CD14-positive monocyte (primary cell): ENCODE measurements at regions not wholly inside any gene's neighbourhood (a gene's known extent, or its start where the extent isn't known, plus 50 kb on each side); places are given as distances from the start of the nearest gene placed in this dataset.

ENCODE experiments used
- DNase-seq, 3 donors: peaks; one replicate each; pipeline ENCODE4 v3.0.0-alpha.2; 2011 to 2022
- H2AFZ ChIP-seq: 2 replicates; pipeline ENCODE4 v1.6.0; 2012; ENCODE audit warnings: mild to moderate bottlenecking, low read depth, low read length, inconsistent platforms; ENCODE audit not compliant: insufficient read depth, poor library complexity, severe bottlenecking
- H3K27ac ChIP-seq, 2 donors: 1 replicate in 1 of 2; 2 replicates in 1 of 2; pipeline ENCODE4 v1.5.1; 2012 to 2013; ENCODE audit warnings: low read length in 2 of 2, control low read depth in 1 of 2, inconsistent platforms in 1 of 2, low read depth in 1 of 2, mild to moderate bottlenecking in 1 of 2
- H3K27me3 ChIP-seq, 2 donors: one replicate each; pipeline versions ENCODE4 v1.6.0 to v1.6.1; 2011 to 2013; ENCODE audit warnings: low read length in 2 of 2; ENCODE audit not compliant: control insufficient read depth in 2 of 2, insufficient read depth in 2 of 2
- H3K36me3 ChIP-seq, 2 donors: replicated peaks in 1 of 2; 1 replicate in 1 of 2; 2 replicates in 1 of 2; pipeline versions ENCODE4 v1.5.1 to v1.6.1; 2012 to 2013; ENCODE audit warnings: low read length in 2 of 2, control low read depth in 1 of 2, inconsistent platforms in 1 of 2, mild to moderate bottlenecking in 1 of 2; ENCODE audit not compliant: insufficient read depth in 2 of 2, control insufficient read depth in 1 of 2
- H3K4me1 ChIP-seq, 2 donors: 1 replicate in 1 of 2; 2 replicates in 1 of 2; pipeline versions ENCODE4 v1.5.1 to v1.6.1; 2012 to 2013; ENCODE audit warnings: low read length in 2 of 2, control low read depth in 1 of 2, inconsistent platforms in 1 of 2, mild to moderate bottlenecking in 1 of 2, moderate library complexity in 1 of 2; ENCODE audit not compliant: insufficient read depth in 2 of 2, control insufficient read depth in 1 of 2
- H3K4me2 ChIP-seq: replicated peaks from 2 replicates; pipeline ENCODE3; 2012; ENCODE audit warnings: low read length, moderate library complexity, mild to moderate bottlenecking; ENCODE audit not compliant: poor library complexity, severe bottlenecking; ENCODE audit errors: extremely low read depth
- H3K4me3 ChIP-seq, 3 experiments: fragments of 200-600 bp in 1 of 3; sonication (generic) in 1 of 3; replicated peaks in 1 of 3; 1 replicate in 2 of 3; 2 replicates in 1 of 3; pipeline ENCODE4 v1.5.1; 2011 to 2013; ENCODE audit warnings: low read length in 3 of 3, mild to moderate bottlenecking in 3 of 3, control low read depth in 2 of 3, low read depth in 2 of 3, inconsistent platforms in 1 of 3, moderate library complexity in 1 of 3
- H3K79me2 ChIP-seq: 2 replicates; pipeline ENCODE4 v1.6.0; 2012; ENCODE audit warnings: mild to moderate bottlenecking, control low read depth, inconsistent platforms, low read length, moderate library complexity; ENCODE audit not compliant: insufficient read depth
- H3K9ac ChIP-seq: 2 replicates; pipeline ENCODE4 v1.6.0; 2017; ENCODE audit warnings: low read length, mild to moderate bottlenecking; ENCODE audit not compliant: insufficient read depth, poor library complexity, severe bottlenecking
- H3K9me3 ChIP-seq, 2 donors: replicated peaks in 1 of 2; 1 replicate in 1 of 2; 2 replicates in 1 of 2; pipeline versions ENCODE4 v1.5.1 to v1.6.1; 2012 to 2013; ENCODE audit warnings: low read length in 2 of 2, control low read depth in 1 of 2; ENCODE audit not compliant: control insufficient read depth in 1 of 2, insufficient read depth in 1 of 2
- H4K20me1 ChIP-seq: 2 replicates; pipeline ENCODE4 v1.6.0; 2012; ENCODE audit warnings: mild to moderate bottlenecking, low read length, control low read depth, moderate library complexity; ENCODE audit not compliant: insufficient read depth
- H3K27ac Mint-ChIP-seq, 7 donors: one replicate each; pipeline ENCODE4 v1.8.0; 2020; ENCODE audit warnings: mild to moderate bottlenecking in 7 of 7, mixed read lengths in 7 of 7, moderate library complexity in 6 of 7, inconsistent platforms in 2 of 7
- H3K27me3 Mint-ChIP-seq, 3 donors: one replicate each; pipeline ENCODE4 v1.8.0; 2021 to 2022; ENCODE audit warnings: low read depth in 3 of 3, mild to moderate bottlenecking in 3 of 3, mixed read lengths in 3 of 3, moderate library complexity in 3 of 3, inconsistent platforms in 1 of 3
- H3K36me3 Mint-ChIP-seq, 2 donors: one replicate each; pipeline ENCODE4 v1.8.0; 2020; ENCODE audit warnings: mixed read lengths in 2 of 2, inconsistent platforms in 1 of 2, mild to moderate bottlenecking in 1 of 2
- H3K4me1 Mint-ChIP-seq: one replicate; pipeline ENCODE4 v1.8.0; 2020; ENCODE audit warnings: mild to moderate bottlenecking, mixed read lengths
- H3K4me3 Mint-ChIP-seq, 2 donors: one replicate each; pipeline ENCODE4 v1.8.0; 2020; ENCODE audit warnings: mild to moderate bottlenecking in 2 of 2, mixed read lengths in 2 of 2, moderate library complexity in 1 of 2
- H3K9me3 Mint-ChIP-seq, 7 donors: one replicate each; pipeline ENCODE4 v1.8.0; 2020 to 2022; ENCODE audit warnings: mixed read lengths in 7 of 7, mild to moderate bottlenecking in 6 of 7, moderate library complexity in 6 of 7, inconsistent platforms in 2 of 7
- CTCF ChIP-seq: fragments of 200-600 bp; IDR thresholded peaks from one replicate; pipeline ENCODE4 v1.8.0; 2022; ENCODE audit warnings: antibody characterized with exemption, mild to moderate bottlenecking
- WGBS: methylation state at CpG from one replicate; pipeline ENCODE4 v1.1.5; 2013; ENCODE audit warnings: missing lambda C conversion rate; ENCODE audit not compliant: insufficient coverage; 5-methylcytosine and 5-hydroxymethylcytosine counted together
- intact Hi-C, 2 donors: fragments of 100-400 bp; cut with micrococcal nuclease; formaldehyde crosslinking; loops; one replicate each; pipeline versions ENCODE4 v1.15.0 to v1.15.1; 2023

DNA sequence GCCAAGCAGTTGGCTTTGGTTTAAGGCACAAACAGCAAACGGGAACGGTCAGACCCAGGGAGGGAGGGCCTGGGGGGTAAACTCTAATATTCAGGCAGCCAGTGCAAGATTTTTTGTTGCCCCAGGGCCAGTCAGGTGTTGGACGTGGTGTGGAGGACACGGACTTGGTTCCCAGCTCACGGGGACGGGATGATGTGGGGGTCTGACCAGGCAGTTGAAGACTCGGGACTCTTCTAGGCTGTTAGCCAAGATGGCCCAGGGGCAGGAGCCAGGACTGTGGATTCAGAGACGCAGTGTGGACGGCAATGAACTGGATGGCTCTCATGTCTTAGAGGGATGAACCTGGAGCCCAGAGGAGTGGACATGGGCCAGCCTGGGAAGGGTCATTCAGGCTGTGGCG lies 169.2 kb downstream of the C9orf50 start:
- Mint-ChIP-seq H3K4me1 (peaks cover 5% of the 10 kb centered on the region), H3K36me3 (no peaks in the 10 kb centered on the region), H3K27me3 (peaks cover 6 to 9% (median 7%) of the 10 kb centered on the region in 3 donors), H3K9me3 (peaks cover 3 to 7% (median 3%) of the 10 kb centered on the region in 7 donors), H3K27ac (no peak overlapping the region), H3K4me3 (no peak overlapping the region)
- Histone ChIP-seq H3K9me3 (peaks cover 3 to 5% of the 10 kb centered on the region in 2 donors), H3K27me3 (no peaks in the 10 kb centered on the region), H3K79me2 (no peaks in the 10 kb centered on the region), H3K4me3 (no peak overlapping the region), H3K27ac (no peak overlapping the region), H3K36me3 (no peaks in the 10 kb centered on the region), H3K4me1 (peaks cover 0 to 6% of the 10 kb centered on the region in 2 donors), H3K9ac (no peak overlapping the region), H4K20me1 (no peaks in the 10 kb centered on the region), H3K4me2 (no peak overlapping the region), H2AFZ (no peak overlapping the region)
- no peak for TF ChIP-seq CTCF
- DNase-seq: no peak
- intact Hi-C loops: no loop called here
- WGBS: 94% methylated on average over 8 of the region's 10 CpGs

- Histone ChIP-seq H3K9ac (no peak overlapping the region), H4K20me1 (no peaks in the 10 kb centered on the region), H3K4me2 (no peak overlapping the region), H3K9me3 (peaks cover 7 to 10% of the 10 kb centered on the region in 2 donors), H3K4me3 (no peak overlapping the region), H2AFZ (no peak overlapping the region), H3K4me1 (peaks cover 0 to 6% of the 10 kb centered on the region in 2 donors), H3K79me2 (no peaks in the 10 kb centered on the region), H3K27me3 (no peaks in the 10 kb centered on the region), H3K36me3 (no peaks in the 10 kb centered on the region), H3K27ac (no peak overlapping the region)
- peaks cover 3 to 12% (median 8%) of the 10 kb centered on the region in 7 donors for H3K9me3 Mint-ChIP-seq
- peaks cover 5% of the 10 kb centered on the region for H3K4me1 Mint-ChIP-seq
- DNase-seq: no peak
- no peak for TF ChIP-seq CTCF
- H3K36me3 Mint-ChIP-seq: no peaks in the 10 kb centered on the region
- H3K27me3 Mint-ChIP-seq: peaks cover 7 to 9% (median 7%) of the 10 kb centered on the region in 3 donors
- peak overlapping the region in 1 of 7 donors; percentile 7 for H3K27ac Mint-ChIP-seq
- 81% methylated on average over 19 of the region's 19 CpGs for WGBS
- intact Hi-C loops: no loop called here
- no peak overlapping the region for H3K4me3 Mint-ChIP-seq
Measured at GRCh38 chr9:129451089-129451656, 169.7 kb downstream of the C9orf50 start.
